Posterior cingulate gyrus (tissue), 11 donors: ENCODE measurements at regions not wholly inside any gene's neighbourhood (a gene's known extent, or its start where the extent isn't known, plus 50 kb on each side); places are given as distances from the start of the nearest gene placed in this dataset.
A peak's percentile ranks its signal among the peaks of the same experiment; 100 is the strongest.

Experiments used
- DNase-seq, 10 donors: peaks; one replicate each; pipeline versions ENCODE4 v3.0.0 to v3.0.0-alpha.2; 2020 to 2021; ENCODE audit warnings: mixed read lengths in 3 of 10
- intact Hi-C: fragments of 100-400 bp; cut with DNase I; formaldehyde crosslinking; loops from one replicate; pipeline ENCODE4 v1.15.1; 2023

GRCh38 chr3:132837615-132838014 is 115.4 kb upstream of the NPHP3 start:
- intact Hi-C loops: no loop called here
- no peak for DNase-seq

GRCh38 chr3:132834356-132834755 is 112.1 kb upstream of the NPHP3 start:
- no peak for DNase-seq
- intact Hi-C loops: no loop called here

GRCh38 chr3:132829101-132829500 is 106.9 kb upstream of the NPHP3 start:
- DNase-seq: no peak

GRCh38 chr3:132822837-132823236 is 100.6 kb upstream of the NPHP3 start:
- intact Hi-C loops: no loop called here
- DNase-seq: no peak

More at GRCh38 chr3:132829101-132829500, 106.9 kb upstream of the NPHP3 start:
- intact Hi-C loops: no loop called here

GRCh38 chr3:132822266-132822665 is 100.1 kb upstream of the NPHP3 start:
- DNase-seq: no peak
- intact Hi-C loops: no loop called here

- intact Hi-C loops: no loop called here
Observed at GRCh38 chr3:132821314-132821713, 99.1 kb upstream of the NPHP3 start.

GRCh38 chr3:132818251-132818650 is 96.0 kb upstream of the NPHP3 start:
- intact Hi-C loops: no loop called here
- no peak for DNase-seq

More at GRCh38 chr3:132821314-132821713, 99.1 kb upstream of the NPHP3 start:
- DNase-seq: no peak

- DNase-seq: no peak
- intact Hi-C loops: no loop called here
Observed at GRCh38 chr3:132817646-132818177, 95.5 kb upstream of the NPHP3 start.

- no peak for DNase-seq
- intact Hi-C loops: no loop called here
Observed at GRCh38 chr3:132805071-132805470, 82.9 kb upstream of the NPHP3 start.

GRCh38 chr3:132804498-132804897 is 82.3 kb upstream of the NPHP3 start:
- intact Hi-C loops: no loop called here
- DNase-seq: no peak

- intact Hi-C loops: no loop called here
- DNase-seq: no peak
Observed at GRCh38 chr3:132803889-132804288, 81.7 kb upstream of the NPHP3 start.

- no peak for DNase-seq
- intact Hi-C loops: no loop called here
Observed at GRCh38 chr3:132800958-132801357, 78.7 kb upstream of the NPHP3 start.

GRCh38 chr3:132790806-132791205 is 68.6 kb upstream of the NPHP3 start:
- no peak for DNase-seq
- intact Hi-C loops: no loop called here

- intact Hi-C loops: no loop called here
Observed at GRCh38 chr3:132789959-132790358, 67.8 kb upstream of the NPHP3 start.

GRCh38 chr3:132788301-132788671 is 66.1 kb upstream of the NPHP3 start:
- intact Hi-C loops: no loop called here
- peak in 1 of 10 donors; percentile 2 for DNase-seq

More at GRCh38 chr3:132789959-132790358, 67.8 kb upstream of the NPHP3 start:
- no peak for DNase-seq

GRCh38 chr3:132787616-132788300 is 65.5 kb upstream of the NPHP3 start:
- intact Hi-C loops: no loop called here
- DNase-seq: no peak

GRCh38 chr3:132786890-132787289 is 64.7 kb upstream of the NPHP3 start:
- intact Hi-C loops: no loop called here
- no peak for DNase-seq

GRCh38 chr3:132785292-132785691 is 63.1 kb upstream of the NPHP3 start:
- intact Hi-C loops: no loop called here
- no peak for DNase-seq

- intact Hi-C loops: no loop called here
Observed at GRCh38 chr3:132784502-132785025, 62.4 kb upstream of the NPHP3 start.

GRCh38 chr3:132783152-132783551 is 60.9 kb upstream of the NPHP3 start:
- intact Hi-C loops: no loop called here
- DNase-seq: no peak

More at GRCh38 chr3:132784502-132785025, 62.4 kb upstream of the NPHP3 start:
- no peak for DNase-seq

GRCh38 chr3:132781922-132782321 is 59.7 kb upstream of the NPHP3 start:
- no peak for DNase-seq
- intact Hi-C loops: no loop called here

- intact Hi-C loops: no loop called here
- no peak for DNase-seq
Observed at GRCh38 chr3:132777171-132777570, 55.0 kb upstream of the NPHP3 start.
